HCEC 1CT (cell line): ENCODE measurements at regions not wholly inside any gene's neighbourhood (a gene's known extent, or its start where the extent isn't known, plus 50 kb on each side); places are given as distances from the start of the nearest gene placed in this dataset.
A peak's percentile ranks its signal among the peaks of the same experiment; 100 is the strongest.

ENCODE experiments used
- DNase-seq: peaks from one replicate; pipeline ENCODE4 v3.0.0-alpha.2; 2017

DNA sequence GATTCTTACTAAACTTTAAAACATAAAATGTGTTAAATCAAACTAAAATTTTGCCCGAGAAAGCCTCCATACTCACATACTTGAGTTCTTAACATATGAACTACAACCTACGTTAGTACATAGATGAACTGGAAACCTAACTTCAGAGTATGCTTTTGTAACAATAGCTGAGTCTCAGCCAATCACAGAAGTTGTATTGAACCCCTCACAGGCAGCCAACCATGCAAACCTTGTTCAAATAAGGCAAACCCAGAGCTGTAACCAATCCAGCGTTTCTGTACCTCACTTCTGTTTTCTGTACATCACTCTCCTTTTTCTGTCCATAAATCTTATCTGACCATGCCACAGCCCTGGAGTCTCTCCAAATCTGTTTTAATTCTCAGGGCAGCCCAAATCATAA, 157.3 kb upstream of the COL1A2 start:
- no peak for DNase-seq

DNA sequence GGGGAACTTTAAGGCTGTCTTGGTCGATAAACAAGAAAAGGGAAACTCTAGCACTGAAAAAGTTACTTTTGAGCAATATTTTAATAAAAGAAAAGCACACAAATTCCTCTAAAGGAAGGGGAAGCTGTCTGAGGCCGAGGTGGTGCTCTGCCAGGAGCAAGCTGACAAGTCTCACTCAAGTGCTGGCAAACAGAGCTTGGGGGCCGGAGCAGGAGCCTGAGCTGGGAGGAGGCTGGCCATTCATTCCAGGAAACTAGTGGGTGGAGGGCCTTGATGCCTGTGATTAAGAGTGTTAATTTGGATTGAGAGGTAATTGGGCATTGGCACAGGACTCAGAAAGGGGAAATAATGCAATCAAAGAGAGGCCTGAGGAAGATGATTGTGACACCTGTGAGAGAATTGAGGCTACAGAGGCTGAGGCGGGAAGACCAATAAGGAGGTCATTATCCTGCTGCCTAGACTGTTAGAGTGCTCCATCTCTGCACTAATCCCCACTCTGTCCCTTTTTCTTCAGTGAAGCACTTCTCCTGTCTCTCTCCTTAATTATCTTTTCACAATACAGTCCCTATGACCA, 154.9 kb upstream of the COL1A2 start:
- no peak for DNase-seq

DNA sequence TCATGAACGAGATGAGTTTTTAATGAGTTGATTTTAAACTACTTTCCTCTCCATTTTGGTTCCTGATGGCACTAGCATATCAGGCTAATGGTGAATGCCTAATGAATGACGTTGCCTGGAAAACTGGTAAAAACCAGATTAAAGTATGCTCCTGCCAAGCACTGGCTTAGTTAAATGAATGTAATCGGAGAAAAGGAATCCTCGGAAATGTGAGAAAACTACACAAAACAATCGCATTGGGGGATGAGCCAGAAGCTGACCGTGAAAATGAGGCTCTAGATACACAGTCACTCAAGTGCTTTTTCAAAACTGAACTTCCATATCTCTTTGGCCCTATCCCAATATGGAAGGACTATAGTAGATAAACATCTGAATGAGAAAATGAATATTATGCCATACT, 153.8 kb upstream of the COL1A2 start:
- DNase-seq: no peak

DNA sequence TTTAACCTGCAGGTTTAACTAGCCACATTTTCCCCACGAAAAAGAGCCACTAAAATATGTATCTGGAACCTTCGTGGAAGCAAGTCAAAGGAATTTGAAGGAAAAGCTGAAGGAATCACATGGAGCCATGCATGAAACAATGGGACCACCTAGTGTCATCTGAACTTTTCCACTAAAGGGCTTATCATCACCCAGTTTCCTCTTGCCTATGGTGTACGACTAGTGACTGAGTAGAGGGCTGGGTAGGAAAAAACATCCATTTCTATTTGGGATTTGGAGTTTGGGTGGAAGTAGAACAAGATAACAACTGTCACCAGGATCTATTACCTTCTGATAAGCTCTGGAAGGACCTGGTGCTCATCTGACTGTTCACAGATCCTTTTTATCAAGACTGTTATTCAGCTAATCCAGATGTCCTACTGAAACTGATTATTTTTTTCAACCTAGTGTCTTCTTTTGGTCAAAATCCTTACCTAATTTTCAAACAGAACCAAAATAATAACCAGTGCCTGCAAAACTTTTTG, 153.2 kb upstream of the COL1A2 start:
- DNase-seq: no peak

- no peak for DNase-seq
Measured at GRCh38 chr7:94243066-94243711, 151.5 kb upstream of the COL1A2 start.

DNA sequence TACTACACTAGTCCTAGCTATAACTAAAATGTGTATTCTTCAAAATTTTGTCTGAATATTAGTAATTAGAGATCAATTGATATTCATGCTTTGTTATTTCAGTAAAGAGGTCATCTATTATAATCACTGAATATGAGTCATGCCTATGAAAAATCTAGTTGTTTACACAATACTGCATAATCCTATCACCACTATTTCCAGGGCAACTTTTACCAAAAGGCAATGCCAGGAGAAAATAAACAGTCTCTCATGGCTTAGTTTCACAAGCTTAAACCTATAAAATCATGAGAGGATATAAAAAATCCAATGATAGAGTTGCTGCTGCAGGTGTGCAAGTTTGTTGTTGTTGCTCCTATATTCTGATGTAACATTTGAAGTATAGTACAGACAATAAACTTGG, 149.9 kb upstream of the COL1A2 start:
- DNase-seq: peak; percentile 25

DNA sequence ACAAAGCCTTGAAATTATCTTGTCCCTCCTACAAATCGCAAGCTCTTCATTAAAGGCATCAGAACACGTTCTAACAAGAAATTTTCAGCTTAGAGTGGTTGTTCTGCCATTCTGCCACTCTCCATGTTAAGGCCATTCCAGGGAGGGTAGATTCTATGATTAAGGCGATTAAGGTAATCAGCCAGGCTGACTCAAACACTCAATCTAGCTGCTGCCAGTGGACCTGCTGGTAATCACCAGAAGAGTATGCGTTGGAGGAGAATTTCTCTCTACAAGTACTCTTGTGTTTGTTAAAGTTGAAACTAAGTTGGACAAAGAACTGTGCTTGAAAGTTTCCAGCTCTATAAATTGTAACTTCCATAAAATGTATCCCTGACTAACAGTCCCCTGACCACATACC, 149.2 kb upstream of the COL1A2 start:
- no peak for DNase-seq

DNA sequence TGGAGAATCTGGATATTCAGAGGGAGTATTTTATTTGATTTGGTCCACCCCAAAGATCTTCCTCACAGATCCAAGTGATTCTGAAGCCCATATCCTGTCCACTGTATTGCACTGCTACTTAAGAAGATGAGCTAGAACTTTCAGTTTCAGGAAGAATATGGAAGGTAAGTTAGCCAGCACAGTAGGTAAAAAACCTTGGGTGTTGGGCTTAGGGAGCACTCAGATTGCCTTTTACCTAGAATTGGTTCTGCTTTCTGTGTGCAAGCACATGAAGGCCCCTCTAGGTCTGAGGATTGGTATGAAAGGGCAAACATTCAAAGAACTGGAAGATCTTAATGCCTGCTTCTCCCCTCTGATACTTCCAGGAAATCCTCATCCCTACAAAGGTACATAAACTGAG, 146.7 kb upstream of the COL1A2 start:
- DNase-seq: no peak

- no peak for DNase-seq
Measured at GRCh38 chr7:94249631-94250030, 145.1 kb upstream of the COL1A2 start.

DNA sequence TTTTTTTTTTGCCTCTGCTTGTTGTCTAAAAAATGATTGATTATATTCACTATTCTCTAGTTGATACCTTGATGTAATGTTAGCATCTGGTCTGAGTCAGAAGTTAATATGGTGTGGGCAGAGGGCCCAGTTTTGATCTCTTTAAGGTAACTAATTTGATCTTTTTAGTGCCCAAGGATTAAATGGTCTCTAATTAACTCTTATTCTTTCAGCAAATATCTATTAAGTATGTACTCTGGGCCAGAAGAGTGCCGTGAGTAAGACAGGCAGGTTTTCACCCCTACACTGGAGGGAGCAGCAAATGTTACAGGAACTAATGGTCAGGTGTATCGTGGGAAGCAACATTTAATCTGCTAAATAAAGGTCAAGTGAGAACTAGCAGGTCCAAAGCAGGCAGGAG, 144.6 kb upstream of the COL1A2 start:
- DNase-seq: no peak

DNA sequence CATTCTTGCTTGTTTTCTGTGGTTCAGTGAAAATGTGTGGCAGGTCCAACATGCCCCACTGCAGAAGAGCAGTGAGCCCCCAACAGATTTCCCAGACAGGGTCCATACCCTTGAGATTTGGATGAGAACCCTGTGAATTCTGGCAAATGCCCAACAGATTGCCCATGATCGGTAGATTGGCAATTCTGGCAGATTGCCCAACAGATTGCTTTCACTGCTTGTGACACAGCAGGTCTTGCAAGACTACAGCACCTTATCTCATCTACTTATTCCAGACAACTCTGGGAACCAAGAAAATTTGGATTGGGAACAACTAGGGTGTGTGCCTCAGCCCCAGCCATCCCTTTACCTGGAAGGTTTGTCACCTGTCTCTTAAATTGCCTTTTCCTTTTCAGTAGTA, 143.7 kb upstream of the COL1A2 start:
- no peak for DNase-seq

- DNase-seq: no peak
Measured at GRCh38 chr7:94252124-94252523, 142.6 kb upstream of the COL1A2 start.

- no peak for DNase-seq
Measured at GRCh38 chr7:94252971-94253370, 141.7 kb upstream of the COL1A2 start.

- DNase-seq: no peak
Measured at GRCh38 chr7:94253686-94254085, 141.0 kb upstream of the COL1A2 start.

GRCh38 chr7:94258418-94259300, 136.0 kb upstream of the COL1A2 start:
- no peak for DNase-seq

GRCh38 chr7:94261067-94261466, 133.6 kb upstream of the COL1A2 start:
- DNase-seq: no peak

- no peak for DNase-seq
Measured at GRCh38 chr7:94264756-94265155, 129.9 kb upstream of the COL1A2 start.

DNA sequence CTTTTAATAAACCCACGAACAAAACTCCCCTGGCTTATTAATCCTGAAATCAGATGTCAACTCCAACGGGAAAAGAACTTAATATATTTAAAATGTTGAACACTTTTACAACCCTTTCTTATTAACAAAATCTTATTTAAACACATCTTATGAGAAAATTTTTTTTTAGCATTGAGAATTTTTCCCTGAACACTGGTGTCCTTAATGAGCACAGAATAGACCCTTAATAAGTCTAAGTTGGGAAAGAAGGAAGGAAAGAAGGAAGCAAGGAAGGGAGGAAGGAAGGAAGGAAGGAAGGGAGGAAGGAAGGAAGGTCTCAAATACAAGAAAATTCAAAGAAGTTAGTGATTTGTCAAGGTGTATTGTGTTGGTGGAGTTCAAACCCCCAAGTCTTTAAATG, 129.2 kb upstream of the COL1A2 start:
- DNase-seq: no peak

DNA sequence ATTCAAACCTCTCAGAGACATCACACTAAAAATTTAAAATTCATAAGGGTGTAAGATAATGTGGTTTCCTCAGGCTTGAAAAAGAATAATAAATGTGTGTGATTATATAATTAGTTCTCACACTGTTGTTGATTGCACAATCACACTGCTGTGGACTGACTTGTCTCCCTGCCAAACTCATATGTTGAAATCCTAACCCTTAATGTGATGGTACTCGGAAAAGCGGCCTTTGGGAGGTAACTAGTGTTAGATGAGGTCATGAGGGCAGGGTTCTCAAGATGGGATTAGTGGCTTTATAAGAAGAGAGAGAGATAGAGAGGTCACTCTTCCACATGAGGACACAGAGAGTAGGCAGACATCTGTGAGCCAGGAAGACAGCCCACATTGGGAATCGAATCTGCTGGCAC, 128.5 kb upstream of the COL1A2 start:
- DNase-seq: peak; percentile 45

DNA sequence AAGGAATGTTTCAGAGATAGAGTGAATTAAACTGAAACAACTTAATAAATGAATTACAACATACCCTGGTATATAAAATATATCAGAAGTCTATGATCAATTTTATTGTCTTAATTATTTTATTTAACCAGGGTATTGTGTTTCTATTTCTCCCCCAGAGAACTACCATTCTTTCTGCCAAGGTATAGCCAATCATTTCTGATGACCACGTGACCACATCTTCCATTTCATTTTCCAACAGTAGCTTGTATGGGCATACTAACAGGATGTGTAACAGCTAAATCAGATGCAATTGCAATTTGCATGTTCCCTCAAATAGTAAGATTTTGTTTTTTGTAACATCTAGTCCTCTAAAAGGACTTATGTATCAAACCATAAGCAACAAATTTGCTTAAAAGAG, 123.9 kb upstream of the COL1A2 start:
- no peak for DNase-seq

DNA sequence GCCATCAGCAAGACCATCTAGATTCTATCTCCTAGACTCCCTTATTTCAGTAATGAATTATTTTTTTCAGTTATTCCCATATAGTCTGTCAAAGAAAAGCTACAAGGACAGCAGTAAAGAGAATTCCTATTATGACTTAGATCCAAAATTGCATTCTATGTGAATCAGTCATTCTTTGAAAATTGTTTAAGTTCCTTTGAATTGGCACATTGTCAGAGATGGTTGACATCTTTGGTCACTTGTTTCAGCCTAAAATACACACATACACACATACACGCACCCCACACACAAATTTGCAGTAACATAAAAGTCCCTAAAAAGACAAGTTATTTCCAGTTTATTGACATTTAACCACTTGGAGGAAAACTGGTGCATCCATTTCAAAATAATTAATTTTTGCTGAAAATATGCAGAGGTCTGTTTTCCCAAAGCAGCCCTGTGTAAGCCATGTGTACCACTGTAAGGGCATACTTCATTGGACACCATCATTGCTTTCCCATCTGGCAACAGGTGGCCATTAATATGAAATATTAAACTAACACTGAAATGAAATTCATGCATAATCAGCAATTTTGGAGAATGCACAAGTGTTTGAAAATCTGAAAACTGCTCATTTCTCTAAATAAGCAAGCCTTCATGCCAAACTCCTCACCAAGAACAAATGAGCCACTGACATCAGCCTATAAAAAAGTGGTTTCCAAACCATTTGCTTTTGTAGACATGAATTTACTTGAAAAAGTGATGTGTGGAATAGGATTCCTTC, 121.7 kb upstream of the COL1A2 start:
- no peak for DNase-seq

DNA sequence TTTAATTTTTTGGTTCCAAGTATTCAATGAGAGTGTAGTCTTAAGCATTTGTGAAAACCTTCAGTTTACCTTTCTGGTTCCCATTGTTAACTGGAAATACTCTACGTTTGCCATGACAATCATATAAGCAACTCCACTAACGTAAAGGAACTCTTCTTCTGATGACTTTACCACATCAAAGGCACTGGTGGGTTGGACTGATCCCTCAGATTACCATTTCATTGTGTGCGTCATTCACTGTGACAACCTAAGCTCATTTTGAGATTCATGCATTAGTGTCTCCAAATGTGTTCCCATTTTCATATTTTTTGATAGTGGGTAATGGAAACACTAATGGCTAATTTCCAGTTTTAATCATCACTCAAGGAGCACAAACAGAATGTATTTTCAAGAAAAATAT, 119.9 kb upstream of the COL1A2 start:
- no peak for DNase-seq

- no peak for DNase-seq
Measured at GRCh38 chr7:94276027-94276426, 118.7 kb upstream of the COL1A2 start.
